ENCODE measurements at regions not wholly inside any gene's neighbourhood (a gene's known extent, or its start where the extent isn't known, plus 50 kb on each side); places are given as distances from the start of the nearest gene placed in this dataset.
"Not testable (repeated sequence)": the region's sequence is repeated elsewhere in the genome, so short reads cannot be mapped to it uniquely, and the experiment has no call there.

- DNase-seq (ENCODE audit: low read depth, low spot score): no peak
- H3K27ac ChIP-seq: no peak overlapping the region
Measured at GRCh38 chr3:184472723-184473428, 88.7 kb upstream of the EPHB3 start.

- no peak for DNase-seq (ENCODE audit: low read depth, low spot score)
Measured at GRCh38 chr3:184474897-184475296, 86.7 kb upstream of the EPHB3 start.

DNA sequence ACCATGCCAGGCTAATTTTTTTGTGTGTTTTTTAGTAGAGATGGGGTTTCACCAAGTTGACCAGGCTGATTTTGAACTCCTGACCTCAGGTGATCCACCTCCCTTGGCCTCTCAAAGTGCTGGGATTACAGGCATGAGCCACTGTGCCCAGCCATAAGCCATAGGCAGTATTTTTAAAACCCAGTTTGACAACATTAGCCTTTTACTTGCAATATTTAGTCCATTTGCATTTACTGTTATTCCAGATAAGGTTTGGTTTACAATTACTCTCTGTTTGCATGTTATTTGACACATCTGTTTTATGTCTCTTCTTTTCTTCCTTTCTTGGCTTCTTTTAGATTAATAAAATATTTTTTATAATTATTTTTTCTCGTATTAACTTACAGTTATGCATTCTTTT lies 83.6 kb upstream of the EPHB3 start:
- no peak overlapping the region for H3K27ac ChIP-seq

More at GRCh38 chr3:184474897-184475296, 86.7 kb upstream of the EPHB3 start:
- H3K27ac ChIP-seq: no peak overlapping the region

DNA sequence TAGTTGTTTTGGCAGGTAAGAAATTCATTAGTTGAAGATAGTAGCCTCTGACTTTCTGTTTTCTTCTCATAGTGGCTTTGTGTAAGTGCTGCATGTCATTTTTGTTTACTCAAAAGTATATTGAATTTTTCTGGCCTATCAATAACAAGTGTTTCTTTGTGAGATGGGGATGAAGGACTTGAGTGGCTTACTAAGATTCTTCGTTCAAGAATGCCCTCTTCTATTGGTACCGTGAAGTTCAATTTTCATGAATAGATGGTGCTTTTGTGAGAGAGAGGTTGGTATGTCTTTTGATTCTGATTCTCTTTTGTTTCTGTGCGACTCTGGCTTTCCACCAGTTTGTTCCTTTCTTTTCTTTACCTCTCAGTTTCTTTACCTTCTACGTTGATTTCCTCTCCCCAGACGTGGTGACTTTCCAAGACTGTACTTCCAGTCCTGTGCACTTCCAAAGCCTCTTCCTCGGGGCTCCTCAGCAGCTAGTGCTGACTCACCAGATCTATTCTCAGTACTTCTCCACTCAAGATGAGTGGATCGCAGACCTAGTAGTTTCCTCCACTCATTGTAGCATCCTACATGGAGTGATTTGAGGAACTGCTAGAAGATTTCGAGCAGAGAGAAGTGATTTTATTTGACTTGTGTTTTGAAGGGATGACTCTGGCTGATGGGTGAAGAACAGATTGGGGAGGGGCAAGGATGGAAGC lies 82.0 kb upstream of the EPHB3 start:
- DNase-seq (ENCODE audit: low read depth, low spot score): no peak
- no peak overlapping the region for H3K27ac ChIP-seq

More for the DNA sequence above, 83.6 kb upstream of the EPHB3 start:
- DNase-seq (ENCODE audit: low read depth, low spot score): no peak

DNA sequence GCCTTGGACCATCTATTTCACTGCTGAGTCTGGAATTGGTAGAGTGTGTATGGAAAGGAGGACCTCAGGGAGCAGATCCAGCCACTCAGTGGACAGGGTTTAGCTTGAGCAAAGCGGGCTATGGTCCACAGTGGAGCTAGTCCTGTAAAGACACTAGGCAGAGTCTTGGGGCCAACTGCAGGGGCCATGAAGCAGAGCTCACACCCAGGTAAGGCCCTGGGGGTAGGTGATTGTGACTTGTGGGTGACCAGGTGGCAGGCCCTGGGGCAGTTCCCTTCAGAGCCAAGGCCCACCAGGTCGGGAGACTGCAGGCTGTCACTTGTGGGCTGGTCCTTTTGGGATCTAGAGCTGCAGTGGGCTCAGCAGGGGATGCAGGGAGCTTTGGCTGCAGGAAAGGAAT lies 80.8 kb upstream of the EPHB3 start:
- DNase-seq (ENCODE audit: low read depth, low spot score): no peak
- no peak overlapping the region for H3K27ac ChIP-seq

DNA sequence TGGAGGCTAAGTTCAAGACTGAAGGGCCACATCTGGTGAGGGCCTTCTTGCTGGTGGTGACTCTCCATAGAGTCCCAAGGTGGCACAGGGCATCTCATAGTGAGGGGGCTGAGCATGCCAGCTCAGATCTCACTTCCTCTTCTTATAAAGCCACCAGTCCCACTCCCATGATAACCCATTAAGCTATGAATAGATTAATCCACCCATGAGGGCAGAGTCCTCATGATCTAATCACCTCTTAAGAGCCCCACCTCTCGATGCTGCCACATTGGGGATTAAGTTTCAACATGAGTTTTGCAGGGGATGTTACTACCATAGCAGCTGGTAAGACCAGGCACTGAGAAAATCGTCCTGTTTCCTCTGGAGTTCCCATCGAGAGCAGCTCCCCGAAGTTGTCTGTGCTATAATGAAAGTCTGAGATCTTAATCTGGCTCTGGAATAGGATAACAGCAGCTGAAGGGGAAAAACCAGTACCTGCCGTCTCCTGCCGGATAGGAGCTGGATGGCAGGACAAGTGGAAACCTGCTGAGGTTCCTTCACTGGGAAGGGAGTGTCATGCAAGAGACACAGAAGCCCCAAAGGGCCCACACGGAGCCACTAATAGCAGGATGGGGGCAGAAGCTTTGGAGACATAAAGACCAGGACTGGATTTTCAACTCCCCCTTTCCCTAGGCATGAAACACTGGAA lies 79.5 kb upstream of the EPHB3 start:
- no peak for DNase-seq (ENCODE audit: low read depth, low spot score)
- H3K27ac ChIP-seq: no peak overlapping the region

GRCh38 chr3:184485241-184485640 lies 76.3 kb upstream of the EPHB3 start:
- no peak overlapping the region for H3K27ac ChIP-seq
- no peak for DNase-seq (ENCODE audit: low read depth, low spot score)

- no peak overlapping the region for H3K27ac ChIP-seq
- DNase-seq (ENCODE audit: low read depth, low spot score): no peak
Measured at GRCh38 chr3:184485906-184486305, 75.7 kb upstream of the EPHB3 start.

DNA sequence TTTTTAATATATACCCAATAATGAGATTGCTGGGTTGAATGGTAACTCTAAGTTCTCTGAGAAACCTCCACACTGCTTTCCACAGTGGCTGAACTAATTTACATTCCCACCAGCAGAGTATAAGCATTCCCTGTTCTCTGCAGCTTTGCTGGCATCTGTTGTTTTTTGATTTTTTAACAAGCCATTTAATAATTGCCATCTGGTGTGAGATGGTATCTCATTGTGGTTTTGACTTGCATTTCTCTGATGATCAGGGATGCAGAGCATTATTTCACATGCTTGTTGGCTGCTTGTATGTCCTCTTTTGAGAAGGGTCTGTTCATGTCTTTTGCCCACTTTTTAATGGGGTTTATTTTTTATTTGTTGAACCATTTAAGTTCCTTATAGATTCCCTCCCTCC lies 75.0 kb upstream of the EPHB3 start:
- no peak for DNase-seq (ENCODE audit: low read depth, low spot score)
- H3K27ac ChIP-seq: no peak overlapping the region

- no peak for DNase-seq (ENCODE audit: low read depth, low spot score)
- no peak overlapping the region for H3K27ac ChIP-seq
Measured at GRCh38 chr3:184488577-184488976, 73.0 kb upstream of the EPHB3 start.

DNA sequence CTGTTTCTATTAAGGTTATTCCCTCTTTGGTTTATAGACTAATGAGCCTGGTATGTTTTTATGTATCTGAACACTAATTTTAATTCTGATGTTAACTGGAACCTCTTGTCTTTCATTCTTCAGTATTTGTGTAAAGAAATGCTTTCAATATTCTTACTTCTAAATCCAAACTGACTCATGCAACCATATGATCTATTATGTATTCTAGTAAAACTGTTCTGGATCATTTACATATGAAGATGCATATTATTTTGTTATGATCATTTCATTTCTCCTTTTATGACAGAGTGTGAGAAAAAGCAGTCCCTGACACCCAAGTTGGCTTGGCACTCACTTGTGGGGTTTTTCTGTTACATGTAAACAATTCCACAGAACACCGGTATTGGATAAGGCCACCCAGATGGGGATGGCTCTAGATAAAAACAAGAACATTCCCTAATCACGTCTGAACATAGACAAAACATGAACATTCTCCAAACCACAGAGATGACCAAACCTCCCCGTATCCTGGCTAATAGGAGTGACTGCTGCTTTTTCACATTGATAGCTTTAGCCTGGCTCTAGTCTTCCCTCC lies 72.2 kb upstream of the EPHB3 start:
- H3K27ac ChIP-seq: no peak overlapping the region
- DNase-seq (ENCODE audit: low read depth, low spot score): no peak

GRCh38 chr3:184491011-184491576 lies 70.5 kb upstream of the EPHB3 start:
- peak; percentile 34 for DNase-seq (ENCODE audit: low read depth, low spot score)
- no peak overlapping the region for H3K27ac ChIP-seq

DNA sequence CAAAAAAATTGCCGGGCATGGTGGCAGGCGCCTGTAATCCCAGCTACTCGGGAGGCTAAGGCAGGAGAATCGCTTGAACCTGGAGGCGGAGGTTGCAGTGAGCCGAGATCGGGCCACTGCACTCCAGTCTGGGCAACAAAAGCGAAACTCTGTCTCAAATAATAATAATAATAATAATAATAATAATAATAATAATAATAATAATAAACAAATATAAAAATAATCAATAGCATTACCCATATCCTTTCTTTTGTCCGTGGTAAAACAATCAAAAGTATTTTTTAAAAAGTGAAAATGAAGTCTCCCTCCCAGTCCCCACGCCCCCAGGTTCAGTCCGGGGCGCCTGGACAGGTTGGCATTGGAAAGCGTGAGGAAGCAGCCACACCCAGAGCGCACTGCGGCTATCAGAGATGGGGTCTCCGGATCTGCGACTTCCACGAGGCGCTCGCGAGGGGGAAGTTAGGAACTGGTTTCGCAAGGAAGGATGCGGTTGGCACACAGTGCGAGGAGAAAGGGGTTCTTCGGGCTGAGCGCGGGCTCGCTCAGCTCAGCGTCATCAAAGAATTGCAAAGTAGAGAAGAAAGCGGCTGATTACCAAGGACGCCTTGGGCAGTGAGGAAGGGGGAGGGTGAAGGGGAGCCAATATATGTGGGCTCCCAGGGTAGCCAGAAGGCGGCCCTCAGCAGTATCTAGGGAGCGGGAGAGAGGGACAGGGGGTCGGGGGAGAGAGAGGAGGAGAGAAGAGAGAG lies 69.5 kb upstream of the EPHB3 start:
- H3K27ac ChIP-seq: no peak overlapping the region
- no peak for DNase-seq (ENCODE audit: low read depth, low spot score)

DNA sequence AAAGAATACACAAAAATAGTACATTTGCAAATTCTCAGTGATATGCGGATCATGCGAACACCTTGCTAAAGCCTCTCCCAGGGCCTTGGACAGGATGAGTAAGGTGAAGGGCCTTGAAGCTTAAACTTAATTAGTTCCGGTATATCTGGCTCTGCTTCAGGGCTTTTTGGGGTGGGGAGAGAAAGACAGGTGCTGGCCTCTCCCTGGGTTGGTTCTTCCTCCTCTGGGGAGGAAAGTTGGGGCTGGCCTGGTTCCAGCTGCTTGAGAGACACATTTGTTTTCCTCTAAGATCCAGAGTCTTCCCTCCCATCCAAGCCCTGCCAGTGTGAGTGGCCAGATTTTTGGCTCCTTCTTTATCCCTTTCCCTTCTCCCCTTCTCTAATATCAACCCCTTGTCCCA lies 64.7 kb upstream of the EPHB3 start:
- no peak overlapping the region for H3K27ac ChIP-seq
- DNase-seq (ENCODE audit: low read depth, low spot score): no peak

- no peak overlapping the region for H3K27ac ChIP-seq
- no peak for DNase-seq (ENCODE audit: low read depth, low spot score)
Measured at GRCh38 chr3:184497804-184498203, 63.8 kb upstream of the EPHB3 start.

GRCh38 chr3:184498986-184499606 lies 62.5 kb upstream of the EPHB3 start:
- DNase-seq (ENCODE audit: low read depth, low spot score): no peak
- H3K27ac ChIP-seq: no peak overlapping the region

DNA sequence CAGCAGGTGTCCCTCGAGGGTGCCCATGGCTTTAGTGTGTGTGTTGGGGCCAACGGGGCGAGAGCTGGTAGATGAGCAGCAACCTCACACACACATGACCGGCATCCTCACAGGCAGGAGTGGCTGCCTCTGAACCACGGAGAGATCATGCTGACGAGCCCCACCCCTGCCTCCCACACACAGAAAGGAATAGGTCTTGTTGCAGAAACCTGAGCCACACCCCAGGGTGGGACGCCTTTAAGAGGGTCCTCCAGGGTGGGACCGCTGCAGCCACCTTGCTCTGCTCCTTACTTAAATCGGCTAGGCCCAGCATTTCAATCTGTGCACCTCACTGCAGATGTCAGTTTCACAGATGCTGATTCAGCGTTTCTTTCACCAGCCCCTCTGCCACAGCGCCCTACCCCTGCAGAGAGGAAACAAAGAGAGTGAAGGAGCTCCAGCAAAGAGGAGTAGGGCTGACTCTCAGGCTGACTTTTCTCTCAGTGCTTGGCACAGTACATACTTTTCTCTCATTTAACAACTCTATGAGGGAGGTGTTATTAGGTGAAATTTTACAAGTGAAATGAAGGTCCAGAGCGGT lies 61.2 kb upstream of the EPHB3 start:
- no peak for DNase-seq (ENCODE audit: low read depth, low spot score)
- no peak overlapping the region for H3K27ac ChIP-seq

GRCh38 chr3:184502123-184502667 lies 59.4 kb upstream of the EPHB3 start:
- no peak for DNase-seq (ENCODE audit: low read depth, low spot score)
- H3K27ac ChIP-seq: no peak overlapping the region

GRCh38 chr3:184502841-184503240 lies 58.7 kb upstream of the EPHB3 start:
- not testable (repeated sequence) for H3K27ac ChIP-seq; DNase-seq (ENCODE audit: low read depth, low spot score)

Data from epithelial cell of prostate (primary cell).